CD4-positive, alpha-beta T cell treated with Interleukin-4 for 1 hour (primary cell): ENCODE measurements at regions not wholly inside any gene's neighbourhood (a gene's known extent, or its start where the extent isn't known, plus 50 kb on each side); places are given as distances from the start of the nearest gene placed in this dataset.
"Not testable (repeated sequence)": the region's sequence is repeated elsewhere in the genome, so short reads cannot be mapped to it uniquely, and the experiment has no call there.

Source experiments
- DNase-seq, 2 donors: peaks; one replicate each; pipeline ENCODE4 v3.0.0-alpha.2; 2020 to 2022

- no peak for DNase-seq
Observed at GRCh38 chr15:59894835-59895234, 109.3 kb upstream of the FOXB1 start.

GRCh38 chr15:59892985-59893384, 111.1 kb upstream of the FOXB1 start:
- no peak for DNase-seq

GRCh38 chr15:59887870-59888269, 116.2 kb upstream of the FOXB1 start:
- DNase-seq = not testable (repeated sequence)

GRCh38 chr15:59887211-59887610, 116.9 kb upstream of the FOXB1 start:
- DNase-seq = no peak

- DNase-seq = no peak
Observed at GRCh38 chr15:59886441-59886840, 117.7 kb upstream of the FOXB1 start.

GRCh38 chr15:59885832-59886231, 118.3 kb upstream of the FOXB1 start:
- no peak for DNase-seq

GRCh38 chr15:59879506-59880265, 124.4 kb upstream of the FOXB1 start:
- DNase-seq = no peak

GRCh38 chr15:59876140-59876539, 128.0 kb upstream of the FOXB1 start:
- DNase-seq = no peak

- DNase-seq = no peak
Observed at GRCh38 chr15:59873644-59874272, 130.4 kb upstream of the FOXB1 start.

- DNase-seq = no peak
Observed at GRCh38 chr15:59867086-59867855, 136.8 kb upstream of the FOXB1 start.

GRCh38 chr15:59866642-59867041, 137.5 kb upstream of the FOXB1 start:
- DNase-seq = no peak

GRCh38 chr15:59862191-59863155, 141.6 kb upstream of the FOXB1 start:
- DNase-seq = no peak

- no peak for DNase-seq
Observed at GRCh38 chr15:59847968-59848367, 156.1 kb upstream of the FOXB1 start.

GRCh38 chr15:59845942-59846499, 156.9 kb upstream of the BNIP2 start:
- no peak for DNase-seq

GRCh38 chr15:59843609-59844008, 154.5 kb upstream of the BNIP2 start:
- DNase-seq = no peak

- DNase-seq = no peak
Observed at GRCh38 chr15:59841036-59841435, 151.9 kb upstream of the BNIP2 start.

GRCh38 chr15:59839906-59840305, 150.8 kb upstream of the BNIP2 start:
- no peak for DNase-seq

- DNase-seq = no peak
Observed at GRCh38 chr15:59838900-59839299, 149.8 kb upstream of the BNIP2 start.

- DNase-seq = no peak
Observed at GRCh38 chr15:59835776-59836175, 146.7 kb upstream of the BNIP2 start.

GRCh38 chr15:59834528-59834927, 145.4 kb upstream of the BNIP2 start:
- DNase-seq = no peak

- no peak for DNase-seq
Observed at GRCh38 chr15:59833366-59833765, 144.2 kb upstream of the BNIP2 start.

GRCh38 chr15:59830873-59831272, 141.8 kb upstream of the BNIP2 start:
- DNase-seq = no peak
